ENCODE measurements at regions not wholly inside any gene's neighbourhood (a gene's known extent, or its start where the extent isn't known, plus 50 kb on each side); places are given as distances from the start of the nearest gene placed in this dataset.

GRCh38 chr2:217418090-217418489, 558.2 kb upstream of the TNP1 start (continued):
- no peak for TF ChIP-seq ZNF274 (IDR thresholded peaks at IDR 0.05; ENCODE audit: insufficient read depth, insufficient read length)

- ChIA-PET SMC1A (ENCODE audit: uncharacterized antibody, unreplicated experiment) (no interaction called here), CTCF (no interaction called here), POLR2A (no interaction called here), RAD21 (ENCODE audit: unreplicated experiment) (no interaction called here)
- H3K9ac ChIP-seq (ENCODE audit: control insufficient read depth, insufficient read depth, low read length): no peak overlapping the region
- no peaks in the 10 kb centered on the region for H4K20me1 ChIP-seq (ENCODE audit: control insufficient read depth, insufficient read depth)
- H3K79me2 ChIP-seq (ENCODE audit: control insufficient read depth, insufficient read depth, low read length): no peaks in the 10 kb centered on the region
- in situ Hi-C loops (cut with MboI) (no loop called here), intact Hi-C loops (cut with micrococcal nuclease; ENCODE audit: unreplicated experiment) (no loop called here)
- no peaks in the 10 kb centered on the region for H3K27me3 ChIP-seq (replicated peaks in 1 of 2; ENCODE audit: control insufficient read depth in 2 of 2, insufficient read depth in 2 of 2, low read length in 1 of 2)
- H2AFZ ChIP-seq (ENCODE audit: control insufficient read depth, low read depth, low read length): no peak overlapping the region
- no peaks in the 10 kb centered on the region for H3K9me3 ChIP-seq (replicated peaks; ENCODE audit: control insufficient read depth, insufficient read depth, low read length)
- no peak for FAIRE-seq
- no peak overlapping the region for H3K4me2 ChIP-seq (ENCODE audit: control insufficient read depth, insufficient read depth)
- H3K4me3 ChIP-seq: no peak overlapping the region
- DNase-seq (ENCODE audit: low read depth, low spot score): no peak
- TF ChIP-seq BCL3 (IDR thresholded peaks at IDR 0.05; ENCODE audit: borderline replicate concordance, insufficient read depth, low read depth, low read length, poor library complexity, severe bottlenecking) (no peak), JUNB (IDR thresholded peaks at IDR 0.05) (no peak), ZNF207 (IDR thresholded peaks at IDR 0.05; ENCODE audit: borderline replicate concordance) (no peak), ZNF592 (IDR thresholded peaks at IDR 0.05) (no peak), RUNX3 (IDR thresholded peaks at IDR 0.05; ENCODE audit: low read length) (no peak), CHD2 (IDR thresholded peaks at IDR 0.05; ENCODE audit: borderline replicate concordance, low read depth, low read length) (no peak), TCF7 (IDR thresholded peaks at IDR 0.05; ENCODE audit: borderline replicate concordance) (no peak), GATAD2B (conservative IDR thresholded peaks at IDR 0.05; ENCODE audit: low read depth) (no peak), IRF5 (IDR thresholded peaks at IDR 0.05; ENCODE audit: borderline replicate concordance) (no peak), CHD4 (IDR thresholded peaks at IDR 0.05) (no peak), EGR1 (IDR thresholded peaks at IDR 0.05; ENCODE audit: borderline replicate concordance in 1 of 2, low read depth in 2 of 2, low read length in 2 of 2) (no peak), E2F4 (IDR thresholded peaks at IDR 0.05; ENCODE audit: low read depth, low read length) (no peak), STAT3 (IDR thresholded peaks at IDR 0.05; ENCODE audit: low read depth, low read length) (no peak), MAX (IDR thresholded peaks at IDR 0.05; ENCODE audit: low read depth, low read length) (no peak)
- H3K27ac ChIP-seq (ENCODE audit: control insufficient read depth, insufficient read depth): no peak overlapping the region
- no peaks in the 10 kb centered on the region for H3K36me3 ChIP-seq (ENCODE audit: control insufficient read depth in 2 of 2, insufficient read depth in 2 of 2, low read length in 1 of 2)
- BruUV-seq (replicated peaks): no TSS peak
- no peak for ATAC-seq
- peaks cover 9% of the 10 kb centered on the region for H3K4me1 ChIP-seq (ENCODE audit: control insufficient read depth, insufficient read depth, low read length)
Measured at GRCh38 chr2:217417536-217417935, 557.7 kb upstream of the TNP1 start.

Data from GM12878 (cell line).